ENCODE measurements at regions not wholly inside any gene's neighbourhood (a gene's known extent, or its start where the extent isn't known, plus 50 kb on each side); places are given as distances from the start of the nearest gene placed in this dataset.

DNA sequence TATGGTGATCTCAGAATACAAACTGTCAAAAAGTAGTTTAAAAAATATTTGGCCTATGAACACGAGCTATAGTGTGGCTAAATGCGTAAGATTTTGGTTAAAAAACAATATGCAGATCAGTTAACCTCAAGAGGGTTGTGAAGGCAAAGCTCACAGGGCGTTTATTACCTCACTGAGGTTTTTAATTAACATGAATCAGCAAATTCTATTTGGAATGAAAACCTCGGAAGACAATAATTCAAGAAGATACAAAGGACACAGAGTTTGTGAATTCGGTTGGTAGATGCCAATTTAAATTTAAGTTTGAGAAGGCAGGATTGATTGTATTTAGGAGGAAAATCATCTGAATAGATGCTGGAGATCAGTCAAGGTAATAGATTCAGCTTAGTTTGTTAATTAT, 1434.6 kb downstream of the C4orf33 start:
- Histone ChIP-seq H3K27me3 (no peaks in the 10 kb centered on the region), H3K4me1 (no peaks in the 10 kb centered on the region), H3K9me3 (no peaks in the 10 kb centered on the region), H3K27ac (no peak overlapping the region), H3K4me3 (no peak overlapping the region), H3K36me3 (no peaks in the 10 kb centered on the region)
- intact Hi-C loops (cut with DNase I; ENCODE audit: low total_unique reads), result no loop called here
- TF ChIP-seq, protein P1, sequence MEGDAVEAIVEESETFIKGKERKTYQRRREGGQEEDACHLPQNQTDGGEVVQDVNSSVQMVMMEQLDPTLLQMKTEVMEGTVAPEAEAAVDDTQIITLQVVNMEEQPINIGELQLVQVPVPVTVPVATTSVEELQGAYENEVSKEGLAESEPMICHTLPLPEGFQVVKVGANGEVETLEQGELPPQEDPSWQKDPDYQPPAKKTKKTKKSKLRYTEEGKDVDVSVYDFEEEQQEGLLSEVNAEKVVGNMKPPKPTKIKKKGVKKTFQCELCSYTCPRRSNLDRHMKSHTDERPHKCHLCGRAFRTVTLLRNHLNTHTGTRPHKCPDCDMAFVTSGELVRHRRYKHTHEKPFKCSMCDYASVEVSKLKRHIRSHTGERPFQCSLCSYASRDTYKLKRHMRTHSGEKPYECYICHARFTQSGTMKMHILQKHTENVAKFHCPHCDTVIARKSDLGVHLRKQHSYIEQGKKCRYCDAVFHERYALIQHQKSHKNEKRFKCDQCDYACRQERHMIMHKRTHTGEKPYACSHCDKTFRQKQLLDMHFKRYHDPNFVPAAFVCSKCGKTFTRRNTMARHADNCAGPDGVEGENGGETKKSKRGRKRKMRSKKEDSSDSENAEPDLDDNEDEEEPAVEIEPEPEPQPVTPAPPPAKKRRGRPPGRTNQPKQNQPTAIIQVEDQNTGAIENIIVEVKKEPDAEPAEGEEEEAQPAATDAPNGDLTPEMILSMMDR (IDR thresholded peaks at IDR 0.05), result no peak
- TF ChIP-seq POLR2AphosphoS5 (IDR thresholded peaks at IDR 0.05), result no peak
- no peak for TF ChIP-seq POLR2A (IDR thresholded peaks at IDR 0.05)
- no peak for DNase-seq (ENCODE audit: low spot score in 2 of 2)

DNA sequence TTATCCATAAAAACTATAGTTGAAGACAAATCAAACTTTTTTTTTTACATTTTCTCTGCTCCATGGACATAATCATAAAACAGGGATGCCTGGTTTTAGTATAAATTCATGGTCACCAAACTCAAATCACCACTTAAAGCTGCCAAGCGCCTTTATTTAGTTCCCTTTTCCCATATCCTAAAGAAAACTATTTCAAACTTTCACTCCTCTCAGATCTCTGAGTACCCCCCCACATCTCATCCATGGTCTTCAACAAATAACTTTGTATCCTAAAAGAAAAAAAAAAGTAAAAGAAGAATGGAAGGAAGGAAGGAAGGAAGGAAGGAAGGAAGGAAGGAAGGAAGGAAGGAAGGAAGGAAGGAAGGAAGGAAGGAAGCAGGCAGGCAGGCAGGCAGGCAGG, 1438.7 kb downstream of the C4orf33 start:
- Histone ChIP-seq H3K36me3 (no peaks in the 10 kb centered on the region), H3K27ac (no peak overlapping the region), H3K9me3 (no peaks in the 10 kb centered on the region), H3K27me3 (no peaks in the 10 kb centered on the region), H3K4me3 (no peak overlapping the region), H3K4me1 (no peaks in the 10 kb centered on the region)
- TF ChIP-seq POLR2A (IDR thresholded peaks at IDR 0.05) (no peak), POLR2AphosphoS5 (IDR thresholded peaks at IDR 0.05) (no peak)
- TF ChIP-seq, protein P1 (IDR thresholded peaks at IDR 0.05), result no peak
- intact Hi-C loops (cut with DNase I; ENCODE audit: low total_unique reads), result no loop called here
- DNase-seq (ENCODE audit: low spot score in 2 of 2), result no peak

DNA sequence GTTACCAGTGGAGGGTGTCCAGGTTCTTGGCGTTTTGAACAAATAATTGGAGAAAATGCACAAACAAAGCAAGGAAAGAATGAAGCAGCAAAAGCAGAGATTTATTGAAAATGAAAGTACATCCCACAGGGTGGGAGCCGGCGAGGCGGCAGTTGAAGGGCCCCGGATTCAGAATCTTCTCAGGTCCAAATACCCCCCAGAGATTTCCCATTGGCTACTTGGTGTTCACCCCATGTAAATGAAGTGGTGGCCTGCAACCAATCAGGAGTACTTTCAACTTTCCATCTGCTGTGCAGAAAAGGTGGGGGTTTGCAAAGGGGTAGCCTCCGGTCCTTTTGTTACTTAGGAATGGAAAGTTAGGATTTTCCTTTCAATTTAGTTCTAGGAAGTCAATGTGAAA, 1447.0 kb downstream of the C4orf33 start:
- intact Hi-C loops (cut with DNase I; ENCODE audit: low total_unique reads), result no loop called here
- H3K27ac ChIP-seq, result no peak overlapping the region
- no peak overlapping the region for H3K4me3 ChIP-seq
- no peak for DNase-seq (ENCODE audit: low spot score in 2 of 2)
- no peaks in the 10 kb centered on the region for H3K27me3 ChIP-seq
- TF ChIP-seq, protein P1 (IDR thresholded peaks at IDR 0.05), result no peak
- no peak for TF ChIP-seq POLR2AphosphoS5 (IDR thresholded peaks at IDR 0.05)
- TF ChIP-seq POLR2A (IDR thresholded peaks at IDR 0.05), result no peak
- no peaks in the 10 kb centered on the region for H3K9me3 ChIP-seq
- H3K4me1 ChIP-seq, result no peaks in the 10 kb centered on the region
- no peaks in the 10 kb centered on the region for H3K36me3 ChIP-seq

DNA sequence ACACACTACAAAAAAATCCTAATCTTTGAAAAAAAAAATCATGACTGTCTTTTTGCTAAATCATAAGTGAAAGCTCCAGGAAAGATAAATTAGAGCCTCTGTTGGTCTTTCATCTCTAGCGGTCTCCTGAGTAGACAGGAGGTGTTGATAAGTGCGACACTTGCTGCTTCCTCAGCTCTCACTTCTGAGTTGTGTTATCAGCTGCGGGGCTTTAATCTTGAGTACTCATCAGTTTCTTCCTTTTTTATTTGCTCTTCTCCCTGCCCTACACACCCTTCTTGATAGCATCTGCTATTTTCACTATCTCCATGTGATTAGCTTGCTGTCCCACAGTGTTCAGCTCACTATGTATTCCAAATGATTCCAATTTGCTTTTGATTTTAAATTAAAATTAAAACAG, 1449.2 kb downstream of the C4orf33 start:
- no peak for DNase-seq (ENCODE audit: low spot score in 2 of 2)
- Histone ChIP-seq H3K9me3 (no peaks in the 10 kb centered on the region), H3K27ac (no peak overlapping the region), H3K4me1 (no peaks in the 10 kb centered on the region), H3K4me3 (no peak overlapping the region), H3K27me3 (no peaks in the 10 kb centered on the region), H3K36me3 (no peaks in the 10 kb centered on the region)
- intact Hi-C loops (cut with DNase I; ENCODE audit: low total_unique reads), result no loop called here
- TF ChIP-seq POLR2AphosphoS5 (IDR thresholded peaks at IDR 0.05) (no peak), POLR2A (IDR thresholded peaks at IDR 0.05) (no peak)
- TF ChIP-seq, protein P1 (IDR thresholded peaks at IDR 0.05), result no peak

DNA sequence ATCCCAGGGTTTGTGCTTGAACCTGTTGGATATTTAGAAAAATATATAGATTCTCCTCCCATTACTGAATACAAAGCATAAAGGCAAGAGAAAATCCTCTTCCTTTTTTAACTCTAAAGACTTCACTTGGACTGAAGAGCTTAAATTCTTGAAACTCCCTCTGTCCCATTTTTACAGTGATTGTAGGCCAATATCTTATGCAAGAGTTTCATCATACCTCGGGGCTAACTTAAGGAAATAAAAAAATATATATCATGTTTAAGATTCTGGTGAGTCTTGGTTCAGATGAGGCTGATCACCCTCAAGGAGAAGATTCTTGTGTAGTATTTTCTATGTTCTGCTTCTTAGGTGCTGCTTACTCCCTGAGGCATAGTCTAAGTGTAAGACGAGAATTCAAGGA, 1449.6 kb downstream of the C4orf33 start:
- no peaks in the 10 kb centered on the region for H3K27me3 ChIP-seq
- intact Hi-C loops (cut with DNase I; ENCODE audit: low total_unique reads), result no loop called here

More for the DNA sequence above, 1449.6 kb downstream of the C4orf33 start:
- Histone ChIP-seq H3K36me3 (no peaks in the 10 kb centered on the region), H3K9me3 (no peaks in the 10 kb centered on the region), H3K27ac (no peak overlapping the region), H3K4me1 (no peaks in the 10 kb centered on the region), H3K4me3 (no peak overlapping the region)
- no peak for TF ChIP-seq POLR2A (IDR thresholded peaks at IDR 0.05)
- no peak for TF ChIP-seq POLR2AphosphoS5 (IDR thresholded peaks at IDR 0.05)
- TF ChIP-seq, protein P1 (IDR thresholded peaks at IDR 0.05), result no peak
- no peak for DNase-seq (ENCODE audit: low spot score in 2 of 2)
